ENCODE measurements at regions not wholly inside any gene's neighbourhood (a gene's known extent, or its start where the extent isn't known, plus 50 kb on each side); places are given as distances from the start of the nearest gene placed in this dataset.
"Not testable (repeated sequence)": the region's sequence is repeated elsewhere in the genome, so short reads cannot be mapped to it uniquely, and the experiment has no call there.

DNA sequence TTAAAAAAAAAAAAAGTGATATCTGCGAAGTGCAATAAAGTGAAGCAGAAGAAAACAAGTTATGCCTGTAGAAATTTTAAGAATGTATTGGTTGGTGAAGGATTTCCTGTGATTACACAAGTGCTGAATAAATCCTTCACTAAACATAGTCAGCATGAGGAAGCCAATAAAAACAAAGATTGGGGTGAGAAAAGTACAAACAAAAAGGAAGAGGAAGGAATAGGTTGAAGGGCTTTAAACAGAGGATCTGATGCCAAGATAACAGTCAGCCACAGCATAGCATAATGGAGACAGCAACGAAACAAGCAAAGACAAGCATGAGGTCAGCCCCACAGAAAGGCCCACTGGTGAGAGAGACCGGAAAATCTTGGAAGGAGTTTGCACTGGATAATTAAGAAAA, 372.2 kb downstream of the ADAM29 start:
- FAIRE-seq, result no peak

DNA sequence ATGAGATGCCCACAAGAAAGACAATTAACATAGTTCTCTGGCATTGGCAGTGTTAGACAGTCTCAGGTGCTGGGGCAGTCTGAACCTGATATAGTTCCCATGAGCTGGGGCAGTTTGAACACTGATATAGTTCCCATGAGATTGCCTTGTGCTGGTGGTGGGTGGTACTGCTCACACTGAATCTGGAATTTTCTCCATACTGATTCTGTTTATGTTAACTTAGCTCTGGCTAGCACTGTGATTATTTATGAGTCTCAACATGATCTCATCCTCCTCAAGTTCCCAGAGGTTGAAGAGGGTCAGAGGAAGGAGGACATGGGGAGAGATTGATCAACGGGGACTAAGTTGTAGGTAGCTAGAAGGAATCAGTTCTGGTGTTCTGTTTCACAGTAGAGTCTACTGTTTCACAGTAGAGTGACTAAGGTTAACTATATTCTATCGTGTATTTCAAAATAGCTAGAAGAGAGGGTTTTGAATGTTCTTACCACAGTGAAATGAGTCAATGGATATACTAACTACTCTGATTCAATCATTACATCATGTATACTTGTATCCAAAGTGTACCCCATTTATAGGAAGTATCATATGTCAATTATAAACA, 379.9 kb downstream of the ADAM29 start:
- FAIRE-seq, result no peak

DNA sequence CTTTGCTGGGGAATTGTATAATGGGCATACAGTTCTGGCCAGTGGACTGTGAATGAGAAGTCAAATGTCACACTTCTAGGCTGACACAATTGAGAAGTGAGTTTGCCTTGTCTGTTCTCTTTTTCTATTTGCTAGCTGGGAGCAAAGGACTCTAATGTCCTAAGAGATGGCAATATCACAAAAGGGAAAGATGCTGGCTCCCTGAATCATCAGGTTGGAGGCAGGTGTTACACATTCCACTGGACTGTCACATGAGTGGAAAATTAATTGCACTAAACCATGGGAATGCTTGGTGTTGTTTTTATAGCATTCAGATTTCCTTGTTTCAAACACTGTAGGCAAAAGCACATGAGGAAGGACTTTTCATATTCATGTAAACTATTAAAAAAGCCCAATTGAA, 388.3 kb downstream of the ADAM29 start:
- no peak for FAIRE-seq

DNA sequence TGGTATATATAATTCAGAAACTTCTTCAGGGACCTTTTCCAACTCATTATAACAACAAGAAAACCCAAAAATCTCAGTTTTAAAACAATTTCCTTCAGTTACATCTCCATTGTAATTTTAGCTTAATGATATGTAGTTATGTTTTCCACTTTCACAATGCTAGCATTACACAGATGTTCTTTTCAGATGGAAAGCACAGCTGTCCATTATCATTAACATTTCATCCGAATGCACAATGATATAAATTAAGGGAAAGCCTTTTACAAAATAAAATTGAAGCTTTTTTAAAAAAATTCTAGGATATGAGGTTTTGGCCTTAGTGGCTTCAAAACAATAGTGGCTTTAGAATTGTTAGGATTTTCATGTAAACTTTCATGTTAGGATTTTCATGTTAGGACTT, 389.2 kb downstream of the ADAM29 start:
- FAIRE-seq, result no peak

DNA sequence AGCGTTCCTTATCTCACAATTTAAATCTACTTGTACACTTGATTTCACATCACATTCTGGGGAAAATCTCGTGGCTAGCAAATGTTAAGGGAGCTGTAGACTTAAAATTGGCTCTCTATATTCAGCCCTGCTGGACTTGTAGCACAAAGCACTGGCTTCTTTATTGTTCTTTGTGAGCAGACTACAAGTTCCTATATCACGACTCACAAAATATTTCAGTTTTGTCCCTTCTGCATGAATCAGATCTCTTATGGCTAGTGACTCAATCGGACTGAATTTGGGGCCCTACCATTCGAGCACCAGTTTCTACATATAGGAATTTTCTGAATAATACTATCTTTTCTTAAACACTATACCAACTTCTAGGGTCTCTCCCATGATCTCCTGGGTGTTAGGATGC, 390.1 kb downstream of the ADAM29 start:
- no peak for FAIRE-seq

DNA sequence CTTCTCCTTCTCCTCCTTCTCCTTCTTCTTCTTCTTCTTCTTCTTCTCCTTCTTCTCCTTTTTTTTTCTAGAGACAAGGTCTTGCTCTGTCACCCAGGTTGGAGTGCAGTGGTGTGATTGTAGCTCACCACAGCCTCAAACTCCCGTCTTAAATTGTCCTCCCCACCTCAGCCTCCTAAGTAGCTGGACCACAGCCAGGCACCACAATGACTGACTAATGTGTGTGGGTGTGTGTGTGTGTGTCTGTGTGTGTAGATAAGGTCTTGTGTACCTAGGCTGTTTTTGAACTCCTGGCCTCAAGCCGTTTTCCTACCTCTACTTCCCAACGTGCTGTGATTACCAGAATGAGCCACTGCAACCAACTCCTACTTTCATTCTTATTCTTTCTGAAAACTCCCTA, 390.9 kb downstream of the ADAM29 start:
- no peak for FAIRE-seq

DNA sequence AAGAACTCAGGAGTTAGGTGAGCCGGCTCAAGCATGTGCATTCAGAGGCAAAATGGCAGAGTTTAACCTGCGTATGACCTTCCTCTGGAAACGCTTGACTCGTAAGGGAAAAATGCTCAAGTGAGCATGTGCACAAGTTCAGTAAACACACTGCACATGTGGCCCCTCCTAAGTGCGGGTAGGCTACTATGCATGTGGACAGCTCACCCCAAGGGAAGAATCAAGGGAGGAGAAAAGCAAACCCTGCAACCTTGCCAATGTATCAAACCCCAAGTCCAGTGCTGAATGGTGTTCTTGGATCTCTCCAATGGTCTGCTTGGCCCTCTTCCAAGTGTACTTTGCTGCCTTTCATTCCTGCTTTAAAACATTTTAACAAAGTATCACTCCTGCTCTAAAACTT, 407.1 kb downstream of the ADAM29 start:
- no peak for FAIRE-seq

DNA sequence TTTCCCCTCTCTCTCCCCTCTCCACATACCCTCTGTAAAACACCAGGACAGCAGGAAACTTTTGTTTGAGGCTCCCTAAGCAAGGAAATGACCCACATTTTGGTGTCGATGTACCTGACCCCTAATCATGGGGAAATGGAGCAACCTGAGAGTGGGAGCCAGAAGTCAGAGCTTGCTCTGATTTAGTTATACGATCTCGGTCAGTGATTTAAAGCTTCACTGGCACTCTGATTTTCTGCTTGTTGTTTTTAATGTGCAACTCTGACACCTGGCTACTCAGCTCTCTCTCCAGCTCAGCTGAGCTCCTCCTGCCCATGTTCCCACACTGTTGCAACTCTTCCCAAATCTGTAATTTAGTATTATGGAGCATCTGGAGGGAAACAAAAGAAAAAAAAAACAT, 408.6 kb downstream of the ADAM29 start:
- no peak for FAIRE-seq

DNA sequence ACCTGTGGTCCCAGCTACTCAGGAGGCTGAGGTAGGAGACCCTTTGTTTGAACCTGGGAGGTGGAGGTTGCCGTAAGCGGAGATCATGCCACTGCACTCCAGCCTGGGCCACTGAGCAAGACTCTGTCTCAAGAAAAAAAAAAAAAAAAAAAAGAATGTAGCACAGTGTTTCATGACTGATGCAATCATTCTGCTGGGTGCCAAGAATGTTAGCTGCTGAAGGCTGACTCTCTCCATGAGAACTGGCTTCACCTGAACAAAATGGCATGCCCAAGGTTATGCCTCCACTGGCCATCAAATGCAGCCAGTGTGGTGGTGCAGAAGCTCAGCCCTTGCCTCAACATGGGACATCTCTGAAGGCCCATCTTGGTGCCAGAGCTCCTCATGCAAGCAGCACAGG, 412.1 kb downstream of the ADAM29 start:
- FAIRE-seq, result no peak

DNA sequence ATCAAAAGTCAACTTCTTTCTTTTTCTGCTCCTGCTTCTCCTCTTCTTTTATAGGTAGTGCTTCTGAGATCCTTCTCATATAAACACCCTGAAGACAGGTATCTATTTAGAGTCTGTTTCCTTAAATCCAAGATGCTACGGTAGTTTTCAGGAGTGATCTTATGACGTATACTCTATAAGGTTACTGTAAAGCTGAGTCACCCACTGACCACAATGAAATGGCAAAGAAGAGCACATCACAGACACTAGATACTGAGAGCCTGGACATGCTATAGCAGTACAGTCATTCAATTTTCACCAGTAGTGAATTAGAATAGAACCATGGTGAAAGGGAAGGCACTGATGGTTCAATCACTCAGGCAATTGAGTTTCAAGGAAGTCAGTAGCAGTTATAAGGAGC, 412.5 kb downstream of the ADAM29 start:
- no peak for FAIRE-seq

DNA sequence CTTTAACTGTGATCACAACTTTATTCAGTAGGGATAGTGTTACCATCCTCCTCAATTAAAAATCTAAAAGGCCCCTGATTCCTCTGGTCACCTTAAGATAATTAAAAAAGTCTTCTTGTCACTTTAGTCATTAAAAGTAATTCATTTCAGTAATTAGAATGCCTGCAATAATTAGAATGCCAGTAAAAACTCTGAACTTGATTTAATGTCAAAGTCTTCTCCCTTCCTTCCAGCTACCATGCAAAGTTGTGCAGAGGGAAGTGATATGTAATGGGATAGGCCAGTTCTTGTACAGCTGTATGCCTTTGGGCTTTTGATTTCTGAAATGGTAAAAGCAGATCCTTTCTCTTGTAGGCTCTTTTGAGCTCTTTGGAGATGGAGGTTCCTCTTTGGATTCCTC, 417.2 kb downstream of the ADAM29 start:
- FAIRE-seq, result no peak

DNA sequence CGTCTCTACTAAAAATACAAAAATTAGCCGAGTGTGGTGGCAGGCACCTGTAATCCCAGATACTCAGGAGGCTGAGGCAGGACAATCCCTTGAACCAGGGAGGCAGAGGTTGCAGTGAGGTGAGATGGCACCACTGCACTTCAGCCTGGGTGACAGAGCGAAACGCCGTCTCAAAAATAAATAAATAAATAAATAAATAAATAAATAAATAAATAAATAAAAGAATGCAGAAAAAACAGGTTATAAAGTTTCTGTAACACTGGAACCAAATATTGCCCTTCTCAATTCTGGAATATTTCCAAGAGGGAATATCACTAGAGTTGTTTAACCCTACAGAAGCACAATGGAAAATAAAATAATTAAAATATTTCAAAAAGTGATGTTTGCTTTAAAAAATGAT, 418.4 kb downstream of the ADAM29 start:
- not testable (repeated sequence) for FAIRE-seq

DNA sequence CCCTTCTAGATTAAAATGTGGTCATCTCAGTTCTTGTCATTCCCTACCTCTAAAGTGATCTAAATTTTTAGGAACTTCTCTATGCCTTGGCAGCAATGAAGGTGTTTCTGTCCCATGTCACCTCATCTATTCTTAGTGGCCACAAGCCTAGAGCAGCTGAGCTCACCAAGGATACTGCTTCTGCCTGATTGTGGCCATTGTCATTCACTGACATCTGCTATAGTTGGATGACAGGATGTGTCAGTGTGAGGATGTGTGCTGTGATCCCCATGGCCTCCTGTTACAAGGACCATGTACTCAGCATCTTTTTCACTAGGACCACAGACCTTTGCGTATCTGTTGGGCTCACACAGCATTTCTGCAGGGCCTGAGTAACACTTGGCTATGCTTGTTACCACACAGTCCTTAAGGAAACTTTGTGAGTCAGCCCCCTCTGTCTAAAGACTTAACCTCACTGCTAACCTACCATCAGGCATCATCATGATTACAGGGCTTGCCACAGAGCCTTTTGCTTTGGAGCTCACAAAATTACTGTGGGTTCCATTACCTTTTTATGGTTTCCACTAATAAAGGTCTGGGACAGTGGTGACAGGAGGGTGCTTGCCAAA, 421.0 kb downstream of the ADAM29 start:
- FAIRE-seq, result no peak

DNA sequence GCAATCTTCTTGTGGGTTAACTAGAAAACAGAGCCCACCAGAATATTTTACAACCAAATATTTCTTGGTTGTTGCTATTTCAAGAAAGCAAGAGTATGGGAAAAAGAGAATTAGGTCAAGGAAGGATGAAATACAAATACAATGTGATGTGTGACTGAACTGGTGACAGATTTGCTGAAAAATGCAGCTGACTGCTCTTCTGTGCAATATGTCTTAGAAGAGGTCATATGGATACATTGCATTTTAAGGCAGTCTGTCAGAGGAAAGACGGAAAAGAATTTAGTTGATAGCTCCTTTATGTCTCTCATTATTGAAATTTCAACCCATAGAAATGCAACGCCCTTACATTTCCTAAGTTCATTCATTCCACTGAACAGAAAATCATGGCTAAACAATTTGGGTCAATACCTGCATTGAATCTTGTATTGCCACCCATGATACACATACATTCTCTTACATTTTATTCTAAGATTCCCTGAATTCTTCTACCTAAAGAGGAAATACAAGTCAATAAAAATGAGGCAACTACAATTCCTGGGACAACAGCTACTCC, 423.1 kb downstream of the ADAM29 start:
- FAIRE-seq, result no peak

DNA sequence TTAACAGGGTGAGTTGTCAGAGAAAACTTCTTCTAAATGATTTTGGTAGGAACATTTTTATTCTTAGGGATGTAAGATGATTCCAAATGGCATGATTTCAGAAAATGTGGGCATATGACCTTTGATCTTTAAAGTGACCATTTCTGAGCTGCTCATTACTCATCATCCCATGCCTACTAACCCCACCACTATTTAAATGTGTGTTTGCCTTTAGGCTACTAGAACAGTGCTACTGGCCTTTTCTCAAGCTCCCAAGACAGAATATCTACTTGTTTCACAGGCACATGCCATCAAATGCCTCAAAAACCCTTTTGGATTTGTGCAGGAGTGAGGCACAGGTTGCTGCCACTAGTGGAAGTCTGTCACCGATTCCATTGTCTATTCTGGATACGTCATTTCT, 428.2 kb downstream of the ADAM29 start:
- FAIRE-seq, result no peak

DNA sequence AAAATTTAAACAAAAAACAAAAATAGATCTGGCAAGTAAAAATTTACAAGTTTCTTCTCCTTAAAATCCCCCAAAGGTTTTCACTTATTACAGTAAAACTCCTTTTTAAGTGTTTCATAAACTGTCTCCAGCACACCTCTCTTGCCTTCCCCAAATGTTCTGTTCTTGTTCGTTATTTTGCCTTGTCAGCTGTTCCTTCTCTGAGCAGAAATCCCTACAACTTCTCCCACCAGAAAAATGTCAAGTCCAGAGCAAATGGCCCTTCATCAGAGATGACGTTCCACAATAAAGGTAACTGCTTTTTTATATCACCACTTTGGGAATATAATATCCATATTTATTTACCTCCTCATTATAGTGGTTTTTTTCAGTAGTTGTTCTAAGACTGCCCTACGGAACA, 432.1 kb downstream of the ADAM29 start:
- no peak for FAIRE-seq

DNA sequence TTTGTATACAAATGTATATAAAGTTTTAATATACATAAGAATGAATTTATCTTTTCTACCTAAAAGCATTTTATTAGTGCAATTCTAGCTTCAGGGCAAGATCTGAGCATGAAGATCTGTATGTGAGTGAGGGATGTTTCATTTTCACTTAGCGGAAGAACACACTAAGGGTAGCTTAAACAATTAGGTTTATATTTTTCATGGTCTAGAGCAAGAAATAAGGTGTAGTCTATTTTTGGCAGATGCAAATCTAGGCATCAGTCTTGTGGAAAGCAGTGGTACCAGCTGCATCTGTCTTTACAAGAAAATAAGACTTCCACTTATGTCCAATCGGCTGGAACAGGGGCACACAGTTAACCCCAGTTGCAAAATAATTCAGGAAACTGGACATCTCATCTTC, 433.3 kb downstream of the ADAM29 start:
- no peak for FAIRE-seq

DNA sequence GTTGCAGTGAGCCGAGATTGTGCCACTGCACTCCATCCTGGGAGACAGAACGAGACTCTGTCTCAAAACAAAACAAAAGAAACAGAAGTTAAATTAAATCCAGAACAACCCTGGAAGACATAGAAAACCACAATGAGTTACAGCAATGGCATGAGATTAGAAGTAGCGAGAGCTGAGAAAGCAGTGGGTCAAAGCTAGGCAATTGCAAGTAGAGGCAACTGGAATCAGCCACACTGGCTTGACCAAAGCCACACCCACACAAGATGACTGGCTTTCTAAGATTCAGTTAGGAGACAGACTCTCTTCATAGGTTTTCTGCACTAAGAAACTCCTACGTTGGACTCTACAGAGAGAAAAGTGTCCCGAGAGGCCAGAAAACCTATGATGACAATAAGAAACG, 443.0 kb downstream of the GPM6A start:
- no peak for FAIRE-seq

DNA sequence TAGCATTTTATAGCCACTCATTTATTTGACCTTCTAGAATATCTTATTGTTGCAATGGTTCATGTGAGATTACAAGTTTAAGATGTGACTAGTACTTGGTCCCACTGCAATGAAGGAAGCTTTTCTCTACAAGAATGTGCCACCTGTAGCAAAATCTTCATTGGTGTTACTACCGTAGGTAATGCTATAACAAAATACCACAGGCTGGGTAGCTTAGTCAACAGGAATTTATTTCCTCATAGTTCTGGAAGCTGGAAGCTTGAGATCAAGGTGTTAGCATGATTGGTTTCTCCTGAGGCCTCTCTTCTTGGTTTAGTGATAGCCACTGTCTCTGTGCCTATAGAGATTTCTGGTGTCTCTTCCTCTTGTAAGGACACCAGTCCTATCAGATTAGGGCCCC, 441.0 kb downstream of the GPM6A start:
- no peak for FAIRE-seq

DNA sequence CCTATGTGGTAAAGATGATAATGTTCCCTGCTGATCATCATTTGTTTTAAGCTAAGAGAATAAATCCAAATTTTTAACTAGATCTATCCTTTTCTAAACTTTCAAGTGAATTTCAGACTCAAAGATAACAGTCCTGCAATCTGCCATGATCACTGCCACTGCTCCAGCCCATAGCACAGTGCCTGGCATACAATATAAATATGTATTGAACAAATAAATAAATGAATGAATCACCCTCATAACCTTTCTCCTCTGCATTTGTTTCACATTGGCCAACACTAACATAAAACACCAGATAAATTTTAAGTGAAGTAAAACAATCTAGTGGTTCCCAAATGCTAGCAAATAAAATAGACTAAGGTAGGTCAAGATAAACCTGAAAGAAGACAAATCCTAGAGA, 439.0 kb downstream of the GPM6A start:
- no peak for FAIRE-seq

DNA sequence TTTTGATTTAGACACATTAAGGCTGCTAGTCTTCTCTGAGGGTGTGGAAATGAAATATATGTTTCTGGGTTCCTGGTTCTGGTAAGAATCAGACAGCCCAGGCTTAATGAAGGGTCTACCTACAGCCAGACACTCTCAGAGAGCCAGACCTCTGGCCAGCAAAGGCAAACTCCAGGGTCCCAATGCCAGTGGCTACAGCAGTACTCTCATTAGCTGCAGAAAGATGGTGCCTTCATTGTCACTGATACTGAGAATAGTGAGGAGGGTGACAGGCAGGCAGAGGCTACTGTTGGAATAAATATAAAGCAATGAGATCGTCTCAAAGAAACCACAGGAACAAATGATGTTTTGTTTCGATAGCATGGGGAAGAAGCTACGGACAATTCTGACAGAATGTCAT, 437.6 kb downstream of the GPM6A start:
- no peak for FAIRE-seq

DNA sequence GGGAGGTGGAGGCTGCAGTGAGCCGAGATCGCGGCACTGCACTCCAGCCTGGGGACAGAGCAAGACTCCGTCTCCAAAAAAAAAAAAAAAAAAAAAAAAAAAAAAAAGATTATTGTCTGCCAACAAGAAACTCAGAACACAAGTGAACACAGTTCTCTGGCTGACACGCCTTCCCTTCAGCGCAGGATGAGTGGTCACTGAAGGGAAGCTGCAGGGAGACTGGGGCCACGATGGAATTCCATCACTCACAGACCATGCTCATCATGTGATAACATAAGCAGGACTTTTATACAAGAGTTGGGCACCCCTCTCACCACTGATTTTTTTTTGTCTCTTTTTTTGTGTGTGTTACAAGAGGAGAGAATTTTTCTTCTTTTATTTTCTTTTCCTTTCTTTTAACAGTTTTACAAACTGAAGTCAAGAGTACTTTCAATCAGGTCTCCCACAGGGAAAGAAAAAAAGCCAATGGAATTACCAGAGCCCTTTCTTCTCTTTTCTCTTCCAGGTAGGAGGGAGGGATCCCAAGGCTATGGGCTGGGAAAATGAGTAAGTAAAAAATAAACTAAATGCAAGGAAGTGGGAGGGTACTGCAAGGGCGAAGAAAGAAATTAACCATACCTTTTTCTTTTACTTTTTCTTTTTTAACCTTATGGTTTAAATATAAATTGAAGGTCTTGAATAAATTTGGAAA, 435.6 kb downstream of the GPM6A start:
- FAIRE-seq, result no peak

DNA sequence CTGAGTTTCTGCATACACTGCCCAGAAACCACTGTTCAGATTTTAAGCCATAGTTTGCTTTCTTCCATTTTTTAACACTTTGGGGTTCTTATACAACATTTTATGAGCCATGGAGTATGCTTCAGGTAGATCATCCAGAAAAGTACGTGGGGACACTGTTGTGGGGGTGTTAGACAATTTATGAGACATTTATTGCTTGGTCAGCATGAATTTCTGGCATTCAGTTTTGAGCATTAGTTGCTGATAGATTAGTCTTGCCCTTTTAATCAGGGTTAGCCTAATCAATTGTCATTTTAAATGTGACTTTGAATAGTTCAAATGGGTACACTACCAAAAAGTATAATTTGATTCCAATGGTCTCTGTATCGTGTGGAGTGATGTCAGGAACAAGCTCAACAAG, 434.9 kb downstream of the GPM6A start:
- FAIRE-seq, result no peak

DNA sequence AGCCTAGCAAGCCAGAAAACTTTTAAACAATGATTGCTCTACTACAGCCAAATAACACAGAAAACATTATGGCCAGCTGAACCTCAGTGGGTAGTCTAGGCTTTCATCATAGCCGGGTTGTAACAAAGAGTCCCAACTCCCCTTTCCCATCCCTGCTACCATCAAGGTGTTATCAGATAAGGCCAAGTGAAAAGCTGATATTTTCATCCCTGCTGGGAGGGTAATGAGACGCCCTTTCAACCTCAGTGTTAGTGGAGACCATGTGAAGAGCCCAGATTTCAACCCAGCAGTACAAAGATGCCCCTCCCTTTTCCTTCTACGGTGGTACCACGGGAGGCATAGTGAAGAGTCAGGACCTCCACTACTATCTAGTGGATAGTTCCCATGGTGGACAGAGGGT, 433.7 kb downstream of the GPM6A start:
- FAIRE-seq, result no peak

DNA sequence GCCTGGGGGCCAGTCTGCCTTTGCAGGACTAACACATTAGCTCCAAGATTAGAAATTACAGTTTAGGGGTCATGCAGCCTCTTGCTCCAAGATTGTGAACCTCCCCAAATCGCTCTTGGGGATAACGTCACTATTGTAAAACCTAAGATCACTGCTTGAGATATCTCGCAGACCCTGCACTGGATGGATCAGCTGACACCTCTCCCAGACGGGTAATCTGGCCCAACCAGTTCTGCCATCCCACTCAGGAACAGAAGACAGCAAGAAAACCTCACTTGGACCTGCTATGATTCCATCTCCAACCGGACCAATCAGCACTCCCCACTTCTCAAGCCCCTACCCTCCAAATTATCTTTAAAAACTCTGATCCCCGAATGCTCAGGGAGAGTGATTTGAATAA, 431.2 kb downstream of the GPM6A start:
- FAIRE-seq, result no peak
